GM18858 (cell line): ENCODE measurements at regions not wholly inside any gene's neighbourhood (a gene's known extent, or its start where the extent isn't known, plus 50 kb on each side); places are given as distances from the start of the nearest gene placed in this dataset.

Source experiments
- ATAC-seq: cut with Tn5 transposase; IDR thresholded peaks from one replicate; pipeline ENCODE4 v1.9.1; 2021; ENCODE audit not compliant: unreplicated experiment

DNA sequence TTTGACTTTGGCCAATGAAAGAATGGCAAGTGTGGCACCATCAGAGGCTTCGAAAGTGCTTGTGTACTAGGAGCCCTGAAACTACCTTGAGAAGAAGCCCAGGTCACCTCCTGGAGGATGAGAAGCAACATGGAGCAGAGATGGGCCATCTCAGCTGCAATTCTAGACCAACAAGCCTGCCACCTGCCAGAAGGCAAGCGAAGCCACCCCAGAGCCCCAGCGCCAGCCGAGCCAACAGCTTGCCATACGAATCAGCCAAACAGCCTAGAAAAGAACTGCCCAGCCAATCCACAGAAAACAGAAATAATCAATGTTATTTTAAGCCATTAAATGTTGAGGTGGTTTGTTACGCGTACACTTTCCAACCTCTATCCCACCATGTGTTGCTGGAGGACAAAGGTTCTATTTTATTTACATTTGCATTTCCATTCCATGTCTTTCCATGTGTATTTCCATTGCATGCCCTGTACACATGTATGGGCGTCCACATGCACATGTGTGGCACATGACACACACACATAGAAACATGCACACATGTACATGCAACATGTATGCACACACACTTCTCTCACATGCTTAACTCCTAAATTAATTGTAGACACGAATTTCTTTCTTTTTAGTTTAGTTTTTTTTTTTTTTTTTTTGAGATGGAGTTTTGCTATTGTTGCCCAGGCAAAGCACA, 144.3 kb upstream of the TNRC6C start:
- no peak for ATAC-seq

DNA sequence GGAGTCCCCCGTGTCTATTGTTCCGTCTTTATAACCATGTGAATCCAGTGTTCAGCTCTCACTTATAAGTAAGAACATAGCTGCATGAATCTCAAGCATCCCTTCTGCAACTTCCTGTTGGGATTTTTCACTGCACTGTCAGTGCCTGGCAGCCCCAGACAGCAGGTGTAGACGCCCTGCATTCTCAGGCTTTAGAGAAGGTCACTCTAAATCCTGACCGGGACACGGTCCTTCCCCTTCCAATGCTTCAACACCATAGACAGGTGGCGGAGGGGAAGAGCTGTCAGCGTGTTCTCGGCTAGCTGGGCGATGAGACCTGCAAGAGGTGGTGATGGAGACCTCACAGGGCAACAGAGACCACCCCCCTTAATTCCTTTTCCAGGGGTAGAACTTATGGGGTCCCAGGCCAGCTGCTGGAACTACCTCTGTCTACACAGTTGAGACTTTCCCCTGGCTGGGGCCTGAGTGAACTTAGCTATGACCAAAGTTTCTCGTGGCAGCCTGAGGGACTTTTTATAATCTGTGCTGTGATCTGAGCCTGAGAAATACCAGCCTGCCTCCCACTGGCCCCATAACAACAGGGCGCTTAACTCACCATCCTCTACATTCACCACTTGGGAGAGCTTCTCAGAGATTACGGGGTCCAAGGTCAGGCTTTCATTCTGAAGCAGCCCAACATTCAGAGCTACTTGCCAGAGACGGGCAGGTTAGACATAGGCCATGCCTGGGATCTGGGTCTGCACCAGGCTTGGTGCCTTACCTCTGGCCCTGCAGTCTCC, 143.2 kb upstream of the TNRC6C start:
- ATAC-seq = no peak

DNA sequence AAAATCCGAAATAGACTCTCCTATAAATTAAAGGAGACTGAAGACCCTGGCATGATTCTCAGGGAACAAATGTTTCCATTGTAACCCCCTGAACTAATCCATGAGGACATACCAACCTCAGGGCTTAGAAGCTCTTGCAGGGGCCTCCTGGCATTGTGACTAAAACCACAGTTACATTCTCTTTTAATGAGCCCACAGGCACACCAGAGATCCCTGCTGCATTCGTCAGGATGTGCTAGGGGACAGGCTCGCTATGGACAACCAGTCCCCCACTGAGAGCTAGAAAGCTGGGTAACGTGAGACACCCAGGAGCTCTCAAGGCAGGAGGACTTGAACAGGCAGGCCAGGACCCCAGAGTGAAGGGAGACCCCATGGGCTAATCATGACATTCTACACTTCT, 140.6 kb upstream of the TNRC6C start:
- ATAC-seq = no peak

DNA sequence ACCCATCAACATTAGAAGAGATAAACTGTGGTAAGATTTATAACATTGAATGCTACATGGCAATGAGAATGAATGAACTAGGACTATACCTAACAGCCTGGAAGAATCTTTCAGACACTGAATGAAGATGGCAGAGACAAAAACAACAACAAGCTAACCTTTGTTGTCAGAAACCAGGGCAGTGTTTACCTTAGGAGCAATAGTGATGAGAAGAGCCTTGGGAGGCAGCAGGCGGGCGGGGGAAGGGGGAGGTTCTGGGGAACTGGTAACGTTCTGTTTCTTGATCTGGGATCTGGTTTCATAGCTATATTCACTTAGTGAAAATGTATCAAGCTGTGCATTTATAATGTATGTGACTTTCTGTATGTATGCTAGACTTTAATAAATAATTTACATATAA, 139.0 kb upstream of the TNRC6C start:
- no peak for ATAC-seq

DNA sequence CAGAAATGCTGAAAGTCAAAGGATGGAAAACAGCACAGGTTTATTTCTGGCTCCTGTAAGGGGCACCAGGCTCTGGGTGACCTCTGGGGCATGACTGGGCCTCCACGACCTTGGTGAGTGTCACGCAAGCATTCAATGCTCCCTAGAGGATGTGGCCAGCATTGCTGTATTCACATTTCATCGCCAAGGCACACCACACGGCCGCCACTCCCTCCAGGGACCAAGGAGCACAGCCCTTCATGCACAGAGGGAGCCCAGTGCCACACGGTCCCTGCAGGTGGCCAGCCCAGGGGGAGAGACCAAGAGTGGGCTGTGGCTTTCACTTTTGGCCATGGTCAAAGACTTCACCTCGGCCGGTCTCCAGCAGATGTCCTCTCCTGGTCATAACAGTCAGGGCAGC, 137.4 kb upstream of the TNRC6C start:
- no peak for ATAC-seq

DNA sequence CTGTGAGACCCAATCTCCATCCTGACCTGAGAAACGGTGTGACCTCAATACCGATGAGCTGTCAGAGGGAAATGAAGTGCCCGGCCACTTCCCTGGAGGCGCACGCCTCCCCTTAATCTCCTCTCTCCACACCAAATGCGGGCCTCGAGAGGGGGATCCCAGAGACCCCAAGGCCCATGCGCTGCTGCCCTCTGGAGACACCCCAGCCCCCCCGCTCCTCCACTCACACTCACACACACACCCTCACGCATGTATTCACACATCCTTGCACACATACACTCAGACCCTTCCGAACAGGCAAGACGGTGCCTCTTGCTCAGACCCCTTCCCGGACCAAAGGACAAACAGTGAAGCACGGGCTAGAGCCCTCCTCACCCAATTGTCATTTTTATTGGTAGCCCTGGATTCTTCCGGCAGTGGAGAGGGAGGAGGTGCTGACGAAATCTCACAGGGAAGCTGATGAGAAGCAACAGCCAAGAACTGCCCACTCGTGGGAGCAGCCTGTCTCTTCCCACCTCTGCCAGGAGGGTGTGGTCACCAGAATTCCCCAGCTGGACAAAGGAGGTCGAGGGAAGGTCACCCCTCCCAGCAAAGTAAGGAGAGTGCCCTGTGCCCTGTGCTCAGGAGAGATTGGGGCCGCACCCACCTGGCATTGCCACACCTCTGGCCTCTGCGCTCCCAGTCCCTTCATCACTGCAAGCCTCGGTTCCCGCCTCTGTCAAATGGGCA, 136.0 kb upstream of the TNRC6C start:
- ATAC-seq = no peak

DNA sequence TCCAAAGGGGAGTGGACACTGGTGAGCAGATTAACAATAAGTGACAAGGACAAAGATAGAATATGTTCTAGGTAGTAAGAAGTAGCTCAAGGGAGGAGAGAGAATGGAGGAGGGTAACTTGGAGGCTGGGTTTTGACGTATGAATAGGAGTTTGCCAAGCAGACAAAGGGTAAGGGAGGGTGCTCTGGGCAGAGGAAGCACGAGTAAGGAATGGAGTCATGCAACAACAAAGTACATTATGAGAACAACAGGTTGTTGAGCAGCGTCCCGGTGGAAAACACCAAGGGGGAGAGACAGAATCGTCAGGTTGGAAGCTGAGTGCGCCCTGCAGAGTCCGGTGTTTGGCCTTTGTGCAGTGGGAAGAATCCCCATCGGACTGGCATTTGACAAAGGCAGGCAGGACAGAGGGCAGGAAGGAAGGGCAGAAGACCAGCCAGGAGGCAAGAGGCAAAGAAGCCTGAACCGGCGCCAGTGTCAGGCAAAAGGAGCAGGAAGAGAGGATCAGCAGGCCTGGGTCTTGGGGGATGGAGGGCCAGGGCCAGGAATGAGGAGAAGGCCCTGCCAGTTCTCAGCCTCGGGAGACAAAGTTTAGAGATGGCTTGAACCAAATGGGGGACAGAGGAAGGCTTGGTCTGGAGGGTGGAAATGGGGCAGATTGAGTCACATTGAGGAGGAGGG, 134.3 kb upstream of the TNRC6C start:
- no peak for ATAC-seq

DNA sequence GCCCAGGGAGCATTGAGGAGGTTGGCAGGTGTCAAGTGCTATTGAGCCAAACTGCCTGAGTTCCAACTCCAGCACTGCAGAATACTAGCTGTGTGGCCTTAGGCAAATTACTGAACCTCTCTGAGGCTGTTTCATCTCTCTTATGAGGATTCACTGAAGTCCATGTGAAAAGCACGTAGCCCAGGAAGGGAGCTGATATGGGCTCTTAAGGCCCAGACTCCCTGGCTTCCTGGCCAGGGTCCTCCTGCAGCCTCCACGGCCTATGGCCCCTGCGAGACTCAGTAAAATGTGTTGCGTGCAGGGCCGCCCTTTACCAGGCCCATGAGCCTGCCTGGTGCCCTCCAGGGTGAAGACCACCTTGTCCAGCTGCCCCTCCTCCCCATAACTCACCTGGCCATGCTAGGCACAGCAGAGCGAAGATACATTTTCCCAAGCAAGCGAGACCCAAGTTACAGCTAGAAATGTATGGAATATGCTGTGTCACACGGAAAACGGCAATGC, 133.7 kb upstream of the TNRC6C start:
- no peak for ATAC-seq

DNA sequence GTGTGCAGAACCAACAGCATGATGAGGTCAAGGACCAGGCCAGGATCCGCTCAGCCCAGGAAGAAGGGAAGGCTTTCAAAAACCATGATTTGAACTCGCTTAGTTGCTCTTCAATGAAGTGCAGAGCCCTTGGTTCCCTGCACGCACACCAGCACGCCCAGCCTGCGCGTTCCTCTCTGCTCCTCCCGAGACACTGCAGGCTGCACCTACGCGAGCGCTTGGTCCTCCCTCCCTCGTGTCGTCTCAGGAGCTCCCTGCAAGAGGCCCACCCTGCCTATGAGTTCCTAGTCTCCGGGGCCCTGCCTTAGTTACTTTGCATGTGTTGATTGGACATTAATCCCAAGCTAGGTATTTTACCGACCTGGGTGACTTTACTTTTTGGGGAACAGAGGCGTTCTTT, 132.9 kb upstream of the TNRC6C start:
- no peak for ATAC-seq

DNA sequence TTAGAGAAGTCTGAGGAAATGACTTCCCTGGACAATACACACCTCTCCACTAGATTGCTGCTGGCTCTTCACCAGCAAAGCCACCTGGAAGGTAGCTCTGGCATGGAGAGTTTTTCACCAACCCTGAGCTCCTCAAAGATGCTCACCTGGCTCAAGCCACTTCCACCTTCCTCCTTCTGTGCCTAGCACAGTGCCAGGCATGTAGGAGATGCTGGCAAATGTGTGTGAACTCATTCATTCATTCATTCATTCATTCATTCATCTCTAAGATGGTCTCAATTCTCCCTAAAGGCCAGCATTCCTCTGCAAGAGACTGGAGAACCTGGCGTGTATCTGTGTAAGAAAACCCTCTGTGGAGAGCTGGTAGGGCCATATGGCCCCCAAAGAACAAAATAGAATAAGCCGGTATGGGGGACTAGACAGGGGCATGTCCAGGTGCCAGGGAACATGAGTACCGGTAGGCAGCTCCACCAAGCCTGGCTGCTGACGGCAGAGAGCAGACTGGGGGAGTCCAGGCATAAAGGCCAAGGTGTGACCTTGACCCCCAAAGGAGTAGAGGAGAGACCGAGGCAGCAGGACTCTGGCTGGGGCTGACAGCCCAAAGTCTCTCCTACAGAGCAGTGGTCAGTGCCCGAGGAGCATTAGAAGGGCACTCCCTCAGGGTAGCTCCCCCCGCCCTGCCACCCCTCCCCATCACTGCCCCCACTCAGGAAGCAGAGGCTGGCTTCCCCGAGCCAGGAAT, 132.2 kb upstream of the TNRC6C start:
- no peak for ATAC-seq

DNA sequence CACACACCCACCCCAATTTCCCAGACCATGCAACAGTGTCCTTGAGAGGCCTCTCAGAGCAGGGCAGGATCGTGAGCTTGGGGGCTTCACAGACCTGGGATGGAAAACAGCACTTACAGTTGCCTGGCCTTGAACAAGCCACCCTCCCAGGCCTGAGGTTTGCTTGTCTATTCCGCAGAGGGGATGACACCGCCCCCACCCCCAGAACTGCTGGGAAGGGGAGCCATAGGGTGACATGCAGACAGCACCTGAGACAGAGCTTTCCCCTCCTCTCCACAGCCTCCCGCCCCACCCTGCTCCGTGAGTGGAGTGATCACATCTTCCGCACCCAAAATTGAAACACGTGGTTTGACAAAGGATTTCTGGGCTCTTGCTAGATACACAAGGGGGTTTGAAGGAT, 131.5 kb upstream of the TNRC6C start:
- ATAC-seq = no peak

DNA sequence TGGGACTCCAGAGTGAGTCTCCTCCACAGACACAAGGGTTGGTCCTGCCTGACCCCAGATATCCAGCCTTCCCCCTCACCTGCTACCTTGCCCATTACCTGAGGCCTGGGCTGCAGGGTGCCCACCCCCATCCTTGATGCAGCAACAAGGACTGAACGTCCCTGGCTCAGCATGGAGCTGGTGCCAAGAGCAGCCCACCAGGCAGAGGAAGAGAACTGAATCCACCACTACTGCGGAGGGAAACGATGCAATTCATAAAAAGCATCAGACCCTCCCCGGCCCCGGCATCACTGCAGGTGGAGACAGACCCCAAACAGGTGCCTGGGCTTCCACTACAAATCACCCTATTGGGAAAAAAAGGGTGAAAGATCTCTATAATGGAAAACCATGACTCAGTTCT, 131.0 kb upstream of the TNRC6C start:
- ATAC-seq = no peak

DNA sequence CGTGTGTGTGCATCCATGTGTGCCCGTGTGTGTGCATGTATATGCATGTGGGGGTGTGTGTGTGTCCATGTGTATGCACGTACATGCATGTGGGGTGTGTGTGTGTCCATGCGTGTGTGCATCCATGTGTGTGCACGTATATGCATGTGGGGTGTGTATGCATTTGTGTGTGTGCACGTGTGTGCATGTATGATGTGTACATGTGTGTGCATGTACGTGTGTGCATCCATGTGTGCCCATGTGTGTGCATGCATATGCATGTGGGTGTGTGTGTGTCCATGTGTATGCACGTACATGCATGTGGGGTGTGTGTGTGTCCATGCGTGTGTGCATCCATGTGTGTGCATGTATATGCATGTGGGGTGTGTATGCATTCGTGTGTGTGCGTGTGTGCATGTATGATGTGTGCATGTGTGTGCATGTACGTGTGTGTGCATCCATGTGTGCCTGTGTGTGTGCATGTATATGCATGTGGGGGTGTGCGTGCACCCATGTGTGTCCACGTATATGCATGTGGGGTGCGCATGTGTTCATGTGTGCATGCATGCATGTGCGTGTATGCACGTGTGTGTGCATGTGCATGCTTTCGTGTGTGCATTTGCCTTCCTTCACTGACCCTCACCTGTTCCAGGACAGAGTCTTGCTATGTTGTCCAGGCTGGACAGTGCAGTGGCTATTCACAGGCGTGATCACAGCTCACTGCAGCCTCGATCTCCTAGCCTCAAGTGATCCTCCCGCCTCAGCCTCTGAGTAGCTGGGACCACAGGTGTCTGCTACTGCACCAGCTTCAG, 129.6 kb upstream of the TNRC6C start:
- no peak for ATAC-seq

DNA sequence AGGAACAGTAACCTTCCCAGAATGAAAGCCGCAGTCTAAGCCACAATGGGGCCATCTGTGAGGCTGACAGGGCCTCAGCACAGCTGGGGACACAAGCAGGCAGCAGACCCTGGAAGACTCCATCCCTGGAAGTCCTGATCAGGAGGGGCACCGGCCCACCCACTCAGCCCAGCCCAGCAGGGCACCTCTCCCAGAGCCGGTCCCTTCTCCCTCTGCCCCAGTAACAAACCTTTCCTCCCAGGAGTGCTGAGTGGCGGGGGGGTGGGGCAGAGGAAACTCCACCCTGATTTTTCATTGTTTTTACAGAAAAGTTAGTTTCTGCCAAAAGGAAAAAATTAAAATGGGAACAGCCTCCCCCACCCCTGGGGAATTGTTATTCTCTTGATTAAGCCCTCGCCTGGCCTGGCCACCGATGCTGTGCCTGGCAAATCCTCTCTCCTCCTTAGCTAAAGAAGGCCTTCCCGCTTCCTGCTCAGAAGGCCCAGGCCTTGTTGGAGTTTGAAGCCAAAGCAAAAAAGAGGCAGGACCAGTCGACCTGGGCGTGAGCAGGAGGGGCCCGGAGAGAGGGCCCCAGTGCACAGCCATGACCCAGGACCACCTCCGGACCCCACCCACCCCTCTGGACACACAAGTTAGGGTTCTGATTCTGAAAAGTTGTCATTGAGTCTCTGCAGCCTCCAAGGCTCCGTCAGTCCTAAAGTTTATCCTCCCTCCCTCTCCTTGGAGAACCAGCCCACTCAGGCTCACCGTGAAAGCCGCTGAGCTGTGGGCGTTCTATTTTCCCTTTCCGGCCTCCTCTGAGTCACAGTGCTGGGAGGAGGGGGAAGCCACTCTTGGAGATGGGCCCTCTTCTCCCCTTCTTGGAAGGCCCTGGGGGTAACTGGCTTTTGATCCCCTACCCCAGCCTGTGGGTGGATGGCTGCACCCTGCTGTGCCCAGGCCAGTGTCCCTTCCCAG, 128.4 kb upstream of the TNRC6C start:
- no peak for ATAC-seq

DNA sequence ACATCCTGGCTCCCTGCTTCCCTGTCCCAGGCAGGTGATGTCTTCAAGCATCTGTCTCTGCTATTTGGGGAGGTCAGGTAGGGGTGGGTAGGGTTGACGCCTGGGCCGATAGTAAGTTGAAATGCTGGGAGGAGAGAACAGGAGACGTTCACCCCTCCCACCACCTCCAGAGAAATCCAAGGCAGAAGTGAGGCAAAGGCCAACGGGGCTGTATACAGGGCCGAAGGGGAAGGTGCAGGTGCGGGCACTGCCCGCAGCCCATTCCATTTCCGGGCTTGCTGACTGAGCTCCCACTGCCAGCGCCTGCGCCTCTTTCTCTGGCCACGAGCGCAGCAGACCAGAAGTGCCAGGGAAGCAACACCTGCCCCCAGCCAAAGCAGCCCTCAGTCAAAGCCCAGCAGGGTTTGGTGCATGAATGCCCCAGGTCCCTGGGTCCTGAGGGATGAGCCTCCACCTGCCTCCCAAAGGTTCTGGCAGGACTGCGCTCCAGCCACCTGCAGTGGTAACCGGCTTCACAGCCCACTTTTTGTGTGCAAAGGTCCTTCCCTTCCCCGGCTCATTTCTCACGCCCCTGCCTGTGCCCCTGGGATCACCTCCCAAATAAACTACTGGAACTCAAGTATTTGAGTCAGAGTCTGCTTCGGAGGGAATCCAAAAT, 127.6 kb upstream of the TNRC6C start:
- ATAC-seq = no peak

DNA sequence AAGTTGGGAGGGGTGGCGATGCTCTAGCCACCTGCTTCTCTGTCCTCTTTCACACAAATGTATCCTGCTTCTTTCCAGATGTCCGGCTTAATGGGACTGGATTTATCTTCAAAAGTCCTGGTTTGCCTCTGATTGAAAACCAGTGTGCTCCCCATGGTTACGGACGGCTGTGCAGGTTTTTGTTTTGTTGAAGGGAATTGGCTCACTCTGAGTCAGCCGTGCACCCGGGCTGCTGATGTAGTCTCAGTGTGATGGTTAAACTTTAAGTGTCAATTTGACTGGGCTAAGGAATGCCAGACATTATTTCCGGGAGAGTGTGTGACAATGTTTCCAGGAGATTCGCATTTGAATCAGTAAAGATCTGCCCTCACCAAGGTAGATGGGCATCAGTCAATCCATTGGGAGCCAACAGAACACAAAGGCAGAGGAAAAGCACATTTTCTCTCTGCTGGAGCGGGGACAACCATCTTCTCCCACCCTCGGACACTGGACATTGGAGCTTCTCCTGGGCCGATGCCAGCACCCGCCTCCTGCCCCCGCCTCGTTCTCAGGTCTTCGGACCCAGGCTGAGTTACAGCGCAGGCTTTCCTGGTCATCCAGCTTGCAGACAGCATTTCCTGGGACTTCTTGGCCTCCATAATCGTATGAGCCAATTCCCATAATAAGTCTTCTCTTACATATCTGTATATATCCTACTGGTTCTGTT, 126.9 kb upstream of the TNRC6C start:
- no peak for ATAC-seq

DNA sequence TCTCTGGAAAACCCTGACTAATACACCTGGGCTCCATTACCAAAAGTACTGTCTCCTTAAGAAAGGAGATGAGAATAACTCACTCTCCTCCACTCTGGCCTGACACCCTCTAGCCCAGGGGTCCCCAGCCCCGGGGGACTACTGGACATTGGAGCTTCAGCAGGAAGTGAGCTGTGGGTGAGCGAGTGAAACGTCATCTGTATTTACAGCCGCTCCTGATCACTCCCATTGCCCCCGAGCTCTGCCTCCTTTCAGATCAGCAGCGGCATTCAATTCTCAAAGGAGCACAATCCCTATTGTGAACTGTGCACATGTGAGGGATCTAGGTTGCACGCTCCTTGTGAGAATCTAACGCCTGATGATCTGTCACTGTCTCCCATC, 126.3 kb upstream of the TNRC6C start:
- ATAC-seq = no peak

DNA sequence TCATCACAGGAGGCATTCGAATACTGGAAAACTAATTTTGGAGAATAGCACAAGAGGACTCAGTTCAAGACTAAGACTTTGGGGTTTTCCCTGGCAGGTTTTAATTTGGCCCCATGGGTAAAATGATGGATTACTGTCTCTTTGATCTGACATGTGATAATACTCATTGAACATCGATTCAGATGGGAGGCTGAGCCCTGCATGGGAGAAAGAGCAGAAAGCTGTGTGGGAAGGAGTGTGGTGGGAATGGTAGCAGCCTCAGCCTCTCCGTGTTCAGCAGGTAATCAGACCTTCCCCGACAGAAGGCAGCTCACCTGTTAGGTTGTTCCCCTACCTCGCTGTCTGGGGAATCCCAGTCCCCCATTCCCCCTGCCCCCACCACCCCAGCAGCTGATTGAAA, 124.7 kb upstream of the TNRC6C start:
- ATAC-seq = no peak
